AG09309 (cell line): ENCODE measurements at regions not wholly inside any gene's neighbourhood (a gene's known extent, or its start where the extent isn't known, plus 50 kb on each side); places are given as distances from the start of the nearest gene placed in this dataset.

Experiments
- DNase-seq: peaks from one replicate; pipeline ENCODE4 v3.0.0-alpha.2; 2010; ENCODE audit warnings: low read depth
- H3K4me3 ChIP-seq: 2 replicates; pipeline ENCODE4 v1.5.1; 2011; ENCODE audit warnings: mild to moderate bottlenecking, low read depth, low read length, moderate library complexity; ENCODE audit not compliant: control insufficient read depth
- TF ChIP-seq, protein P1 (sequence below): IDR thresholded peaks from 2 replicates; pipeline ENCODE4 v1.5.1; 2011; ENCODE audit warnings: mild to moderate bottlenecking, low read depth, low read length, inconsistent platforms; ENCODE audit not compliant: insufficient read depth, control insufficient read depth; ENCODE audit errors: missing control alignments

DNA sequence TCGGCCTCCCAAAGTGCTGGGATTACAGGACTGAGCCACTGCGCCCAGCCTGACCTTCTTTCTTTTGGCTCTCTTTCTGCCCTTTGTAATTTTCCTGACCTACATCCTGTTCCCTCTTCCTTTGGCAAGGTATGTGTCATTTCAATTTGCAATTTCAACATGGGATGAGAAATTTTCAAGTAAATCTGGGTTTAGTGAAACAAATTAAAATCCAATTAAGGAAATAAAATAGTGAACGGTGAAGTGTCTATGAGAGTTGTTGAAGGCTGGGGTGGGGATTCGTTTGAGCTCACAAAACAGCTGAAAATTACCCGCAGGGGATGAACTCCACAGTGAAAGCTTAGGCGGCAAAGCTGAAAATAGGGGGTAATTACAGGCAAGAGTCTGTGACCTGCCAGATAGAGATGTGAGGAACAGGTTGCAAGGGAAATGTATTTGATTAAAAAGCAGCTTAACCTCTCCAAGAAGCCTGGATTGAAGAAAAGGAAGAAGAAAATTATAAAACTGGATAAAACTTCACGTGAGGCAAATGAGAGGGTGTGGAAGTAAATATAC lies 277.7 kb downstream of the UTP18 start:
- TF ChIP-seq, protein P1, sequence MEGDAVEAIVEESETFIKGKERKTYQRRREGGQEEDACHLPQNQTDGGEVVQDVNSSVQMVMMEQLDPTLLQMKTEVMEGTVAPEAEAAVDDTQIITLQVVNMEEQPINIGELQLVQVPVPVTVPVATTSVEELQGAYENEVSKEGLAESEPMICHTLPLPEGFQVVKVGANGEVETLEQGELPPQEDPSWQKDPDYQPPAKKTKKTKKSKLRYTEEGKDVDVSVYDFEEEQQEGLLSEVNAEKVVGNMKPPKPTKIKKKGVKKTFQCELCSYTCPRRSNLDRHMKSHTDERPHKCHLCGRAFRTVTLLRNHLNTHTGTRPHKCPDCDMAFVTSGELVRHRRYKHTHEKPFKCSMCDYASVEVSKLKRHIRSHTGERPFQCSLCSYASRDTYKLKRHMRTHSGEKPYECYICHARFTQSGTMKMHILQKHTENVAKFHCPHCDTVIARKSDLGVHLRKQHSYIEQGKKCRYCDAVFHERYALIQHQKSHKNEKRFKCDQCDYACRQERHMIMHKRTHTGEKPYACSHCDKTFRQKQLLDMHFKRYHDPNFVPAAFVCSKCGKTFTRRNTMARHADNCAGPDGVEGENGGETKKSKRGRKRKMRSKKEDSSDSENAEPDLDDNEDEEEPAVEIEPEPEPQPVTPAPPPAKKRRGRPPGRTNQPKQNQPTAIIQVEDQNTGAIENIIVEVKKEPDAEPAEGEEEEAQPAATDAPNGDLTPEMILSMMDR: no peak
- DNase-seq: no peak
- H3K4me3 ChIP-seq: no peak overlapping the region

DNA sequence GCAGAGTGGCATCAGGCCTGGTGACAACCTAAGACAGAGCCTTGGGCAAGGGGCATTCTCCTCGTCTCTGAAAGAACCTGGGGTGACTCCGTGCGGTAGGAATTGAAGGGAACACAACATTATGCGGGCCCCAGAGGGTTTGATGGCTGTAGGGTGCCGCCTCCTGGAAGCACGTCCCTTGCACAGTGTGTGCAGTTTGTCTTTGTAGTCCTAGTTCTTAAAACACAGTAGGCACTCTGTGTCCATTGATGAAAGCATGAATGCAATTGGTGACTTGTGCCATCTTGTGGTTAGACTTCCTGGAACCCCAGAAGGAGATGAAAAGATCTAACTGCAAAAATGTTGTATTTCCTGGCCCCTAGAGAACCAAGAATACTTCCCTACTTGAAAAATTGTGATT lies 279.8 kb downstream of the UTP18 start:
- no peak for DNase-seq
- no peak overlapping the region for H3K4me3 ChIP-seq
- TF ChIP-seq, protein P1: no peak

DNA sequence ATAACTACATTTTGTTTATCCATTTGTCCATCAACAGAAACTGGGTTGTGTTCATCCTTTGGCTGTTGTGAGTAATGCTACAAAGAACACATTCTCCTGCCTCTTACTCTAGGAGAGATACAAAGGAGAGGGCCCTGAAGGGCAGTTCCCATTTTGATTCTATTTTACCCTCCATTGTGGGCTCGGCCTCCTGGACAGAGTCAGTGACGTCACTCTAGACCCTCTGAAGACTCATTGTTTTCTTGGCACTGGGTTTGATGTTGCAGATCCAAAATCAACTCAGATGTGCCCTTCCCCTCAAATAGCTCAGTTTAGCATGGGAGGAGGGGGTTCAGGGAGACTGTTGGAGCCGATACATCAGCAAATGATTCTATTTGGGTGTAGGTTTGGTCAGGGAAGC lies 280.9 kb downstream of the UTP18 start:
- no peak overlapping the region for H3K4me3 ChIP-seq
- TF ChIP-seq, protein P1: no peak
- no peak for DNase-seq

DNA sequence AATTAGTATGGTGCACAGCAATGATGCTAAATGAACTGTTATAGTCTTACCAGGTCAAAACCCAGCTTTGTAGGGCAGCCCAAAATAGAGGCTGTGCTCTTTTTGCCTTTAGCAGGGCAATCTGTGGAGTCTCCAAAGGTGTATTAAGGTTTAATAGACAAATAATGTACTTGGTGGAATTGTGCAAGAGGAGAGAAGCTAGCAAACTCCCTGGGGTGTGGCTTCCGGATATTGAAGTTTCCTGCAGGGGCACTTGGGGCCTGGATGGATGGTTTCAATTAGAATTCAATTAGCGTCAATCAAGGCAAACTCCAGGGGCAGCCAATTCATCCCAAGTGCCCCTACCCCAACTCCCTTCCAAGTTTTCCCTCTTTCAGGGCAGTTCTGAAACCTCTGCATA lies 285.8 kb downstream of the UTP18 start:
- no peak overlapping the region for H3K4me3 ChIP-seq
- no peak for DNase-seq
- TF ChIP-seq, protein P1: no peak

DNA sequence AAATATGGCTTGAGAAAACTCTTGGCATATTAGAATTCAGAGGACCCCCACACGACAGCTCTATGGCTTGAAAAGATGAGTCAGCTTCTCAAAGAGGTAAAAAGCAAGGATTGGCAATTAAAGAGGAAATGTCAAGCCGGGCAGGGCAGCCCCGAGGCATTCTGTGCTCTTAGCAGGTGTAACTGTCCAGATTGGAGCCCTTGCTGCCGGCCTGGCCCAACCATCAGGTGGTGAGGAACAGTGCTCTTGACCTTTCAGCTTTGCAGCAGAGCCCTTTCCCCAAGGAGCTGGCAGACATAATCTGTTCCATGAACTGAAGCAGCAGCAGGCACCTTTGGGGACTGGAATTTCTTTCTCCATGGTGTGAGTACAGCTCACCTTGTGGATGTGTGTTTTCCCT lies 287.8 kb downstream of the UTP18 start:
- H3K4me3 ChIP-seq: no peak overlapping the region
- DNase-seq: no peak
- TF ChIP-seq, protein P1: no peak

DNA sequence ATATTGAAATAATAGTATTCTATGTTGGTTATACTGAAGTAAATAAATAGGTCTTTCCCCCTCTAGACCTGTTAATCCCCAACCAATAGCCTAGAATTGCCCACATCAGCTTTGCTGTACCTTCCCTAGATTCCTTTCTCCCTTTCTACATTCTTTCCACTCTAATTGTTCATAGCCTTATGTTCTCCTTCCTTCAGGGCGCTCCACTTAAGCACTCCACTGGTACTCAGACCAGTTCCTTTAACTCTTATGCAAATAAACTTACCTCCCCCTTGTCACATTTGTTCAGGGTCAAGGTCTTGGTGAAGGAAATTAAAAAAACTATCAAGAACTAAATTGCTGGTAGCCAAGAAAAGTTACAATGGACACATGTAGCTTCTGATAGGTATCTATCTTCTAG lies 294.8 kb downstream of the UTP18 start:
- no peak for DNase-seq
- TF ChIP-seq, protein P1: no peak
- H3K4me3 ChIP-seq: no peak overlapping the region

DNA sequence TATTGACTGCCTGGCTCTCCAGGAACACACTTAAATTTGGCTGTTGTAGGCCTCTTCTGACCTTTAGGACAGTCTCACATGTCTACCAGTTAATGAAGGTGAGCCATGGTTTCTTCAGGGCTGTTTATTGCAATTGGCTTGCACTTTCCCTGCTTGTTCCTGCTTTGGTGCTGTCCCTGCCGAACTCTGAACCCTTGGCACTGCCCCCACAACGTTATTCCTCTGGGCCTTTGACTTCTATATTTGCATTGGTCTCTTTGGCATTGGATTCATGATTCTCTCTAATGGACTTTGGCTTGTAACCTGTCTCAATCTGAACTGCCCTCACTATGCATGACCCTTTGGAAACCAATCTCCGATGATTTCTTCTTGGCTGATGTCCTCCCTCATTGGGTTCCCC lies 299.4 kb downstream of the UTP18 start:
- TF ChIP-seq, protein P1: no peak
- no peak for DNase-seq
- H3K4me3 ChIP-seq: no peak overlapping the region
